GM20000 (cell line): ENCODE measurements at regions not wholly inside any gene's neighbourhood (a gene's known extent, or its start where the extent isn't known, plus 50 kb on each side); places are given as distances from the start of the nearest gene placed in this dataset.

Experiments
- DNase-seq: peaks from one replicate; pipeline ENCODE4 v3.0.0; 2012; ENCODE audit warnings: low spot score
- TF ChIP-seq, protein P1 (sequence below): IDR thresholded peaks from 2 replicates; pipeline ENCODE4 v1.5.1; 2012; ENCODE audit warnings: mild to moderate bottlenecking, control low read depth; ENCODE audit errors: extremely low read depth, missing control alignments

DNA sequence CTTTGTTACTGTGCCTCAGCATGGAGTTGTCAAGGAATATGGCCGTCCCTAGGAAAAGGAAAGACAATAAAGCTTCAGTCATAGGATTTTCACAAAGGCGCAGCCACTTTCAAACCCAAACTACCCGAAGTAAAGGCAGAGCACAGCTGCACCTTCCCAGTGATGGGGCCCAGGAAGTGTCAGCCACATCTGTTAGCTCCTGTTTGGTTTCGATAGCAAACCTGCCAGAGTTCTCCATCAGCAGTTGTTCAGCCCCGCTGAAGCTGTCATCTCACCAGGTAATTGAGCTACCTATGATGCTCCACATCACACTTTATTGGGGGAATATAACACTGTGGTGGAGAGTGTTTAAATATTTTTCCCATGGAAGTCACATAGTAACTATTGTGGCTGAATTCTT is 80.7 kb downstream of the LRATD1 start:
- TF ChIP-seq, protein P1, sequence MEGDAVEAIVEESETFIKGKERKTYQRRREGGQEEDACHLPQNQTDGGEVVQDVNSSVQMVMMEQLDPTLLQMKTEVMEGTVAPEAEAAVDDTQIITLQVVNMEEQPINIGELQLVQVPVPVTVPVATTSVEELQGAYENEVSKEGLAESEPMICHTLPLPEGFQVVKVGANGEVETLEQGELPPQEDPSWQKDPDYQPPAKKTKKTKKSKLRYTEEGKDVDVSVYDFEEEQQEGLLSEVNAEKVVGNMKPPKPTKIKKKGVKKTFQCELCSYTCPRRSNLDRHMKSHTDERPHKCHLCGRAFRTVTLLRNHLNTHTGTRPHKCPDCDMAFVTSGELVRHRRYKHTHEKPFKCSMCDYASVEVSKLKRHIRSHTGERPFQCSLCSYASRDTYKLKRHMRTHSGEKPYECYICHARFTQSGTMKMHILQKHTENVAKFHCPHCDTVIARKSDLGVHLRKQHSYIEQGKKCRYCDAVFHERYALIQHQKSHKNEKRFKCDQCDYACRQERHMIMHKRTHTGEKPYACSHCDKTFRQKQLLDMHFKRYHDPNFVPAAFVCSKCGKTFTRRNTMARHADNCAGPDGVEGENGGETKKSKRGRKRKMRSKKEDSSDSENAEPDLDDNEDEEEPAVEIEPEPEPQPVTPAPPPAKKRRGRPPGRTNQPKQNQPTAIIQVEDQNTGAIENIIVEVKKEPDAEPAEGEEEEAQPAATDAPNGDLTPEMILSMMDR, result no peak
- no peak for DNase-seq

DNA sequence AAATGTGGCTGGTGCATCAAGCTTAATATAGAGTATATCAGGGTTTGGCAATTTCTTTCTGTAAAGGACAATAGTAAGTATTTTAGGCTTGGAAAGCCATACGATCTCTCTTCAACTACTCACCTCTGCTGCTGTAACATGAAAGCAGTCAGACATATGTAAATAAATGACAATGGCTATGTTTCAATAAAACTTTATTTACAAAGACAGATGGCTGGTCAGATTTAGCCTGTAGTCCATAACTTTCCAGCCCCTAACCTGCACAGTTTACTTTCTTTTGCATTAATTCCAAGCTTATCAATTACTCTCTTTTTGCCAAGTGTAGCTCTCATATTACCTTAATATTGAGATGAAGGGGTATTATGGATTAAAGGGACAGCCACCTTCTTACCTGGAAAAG is 83.1 kb downstream of the LRATD1 start:
- DNase-seq, result no peak
- TF ChIP-seq, protein P1, result no peak

DNA sequence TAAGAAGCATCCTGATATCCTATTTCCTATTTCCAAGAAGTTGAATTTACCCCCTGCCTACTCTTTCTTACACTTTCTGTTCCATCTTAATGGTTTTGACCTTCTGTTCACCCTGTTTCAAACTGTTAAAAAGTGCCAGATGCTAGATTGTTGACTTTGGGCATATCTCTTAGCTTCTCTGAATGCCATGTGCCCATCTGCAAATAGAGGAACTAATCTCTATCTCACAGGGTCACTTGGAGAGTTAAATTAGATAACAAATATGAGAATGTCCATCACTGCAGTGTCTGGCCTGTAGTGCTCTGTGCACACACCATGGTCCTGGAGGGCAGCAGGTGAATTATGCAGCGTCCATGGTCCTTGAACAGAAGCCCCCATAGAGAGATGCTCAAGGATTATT is 83.8 kb downstream of the LRATD1 start:
- no peak for DNase-seq
- TF ChIP-seq, protein P1, result no peak

DNA sequence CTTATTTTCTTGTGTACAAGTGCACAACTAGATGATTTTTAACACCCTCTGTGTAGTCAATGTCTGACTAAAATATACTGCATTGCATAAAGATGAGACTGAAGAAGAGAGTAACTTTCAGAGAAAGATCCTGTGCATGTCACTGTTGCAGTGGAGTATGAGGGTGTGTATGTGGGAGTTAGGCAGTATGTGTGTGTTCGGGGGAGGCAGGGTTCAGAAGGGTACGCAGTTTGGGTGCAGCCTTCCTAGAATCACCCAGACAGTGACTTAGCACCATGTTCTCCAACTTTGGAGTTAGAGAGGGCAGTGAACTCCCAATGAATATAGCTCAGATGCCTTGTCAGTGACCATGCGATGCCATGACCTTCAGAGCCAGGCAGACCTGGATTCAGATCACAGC is 84.6 kb downstream of the LRATD1 start:
- no peak for DNase-seq
- TF ChIP-seq, protein P1, result no peak

DNA sequence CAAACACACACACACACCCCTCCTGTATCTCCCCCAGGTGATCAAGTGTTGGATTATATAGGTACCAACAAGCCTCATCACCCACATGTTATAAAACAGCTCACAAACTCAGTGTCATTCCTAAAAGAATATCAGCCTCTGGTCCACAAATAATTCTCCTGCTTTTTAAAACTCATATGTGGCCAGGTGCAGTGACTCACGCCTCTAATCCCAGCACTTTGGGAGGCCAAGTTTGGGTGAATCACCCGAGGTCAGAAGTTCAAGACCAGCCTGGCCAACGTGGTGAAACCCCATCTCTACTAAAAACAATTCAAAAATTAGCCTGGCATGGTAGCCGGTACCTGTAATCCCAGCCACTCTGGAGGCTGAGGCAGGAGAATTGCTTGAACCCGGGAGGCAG is 87.8 kb downstream of the LRATD1 start:
- TF ChIP-seq, protein P1, result no peak
- DNase-seq, result no peak

DNA sequence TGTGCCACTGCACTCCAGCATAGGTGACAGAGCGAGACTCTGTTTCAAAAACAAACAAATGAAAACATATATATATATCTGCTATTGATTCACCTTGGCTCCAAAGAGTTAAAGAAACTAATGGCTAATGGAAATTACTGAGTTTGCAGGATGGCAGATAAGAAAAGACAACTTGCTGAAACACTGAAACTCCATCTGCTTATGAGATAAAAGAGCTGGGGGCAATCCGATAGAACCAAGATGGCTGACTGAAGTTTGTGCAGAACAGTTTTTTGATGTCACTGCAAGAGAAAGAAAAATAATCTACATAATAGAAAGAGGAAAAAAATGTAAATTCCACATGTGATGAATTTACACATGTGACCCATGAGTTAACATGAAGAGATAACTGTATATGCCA is 88.2 kb downstream of the LRATD1 start:
- TF ChIP-seq, protein P1, result no peak
- no peak for DNase-seq

DNA sequence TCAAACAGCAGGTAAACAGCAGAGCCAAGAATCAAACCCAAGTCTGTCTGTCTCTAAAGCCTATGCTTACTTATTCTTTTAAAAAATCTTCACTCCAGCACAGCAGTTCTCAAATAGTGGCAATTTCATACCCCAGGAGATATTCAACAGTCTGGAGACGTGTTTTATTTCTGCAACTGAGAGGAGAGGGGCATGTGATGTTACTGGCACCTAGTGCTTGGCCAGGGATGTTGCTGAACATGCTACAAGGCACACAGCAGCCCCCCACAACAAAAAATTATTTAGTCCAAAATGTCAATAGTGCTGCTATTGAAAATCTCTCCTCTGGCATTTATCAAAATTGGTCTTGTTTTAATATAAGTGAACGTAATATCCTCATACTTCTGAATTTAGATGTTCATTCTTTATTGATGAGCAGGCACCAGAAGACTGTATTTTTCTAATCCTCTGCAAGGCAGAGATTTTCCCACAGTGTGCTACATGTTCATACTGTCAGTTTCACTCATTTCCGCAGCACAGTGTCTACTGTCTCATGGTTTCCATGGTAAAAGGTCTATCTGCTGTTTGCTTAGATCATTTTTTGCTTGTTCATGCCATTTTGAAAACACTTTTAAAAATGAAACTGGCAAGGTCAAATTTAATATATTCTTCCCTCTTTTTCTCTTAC is 90.5 kb downstream of the LRATD1 start:
- TF ChIP-seq, protein P1, result no peak
- no peak for DNase-seq
